HG03575 (cell line): ENCODE measurements at regions not wholly inside any gene's neighbourhood (a gene's known extent, or its start where the extent isn't known, plus 50 kb on each side); places are given as distances from the start of the nearest gene placed in this dataset.
"Not testable (repeated sequence)": the region's sequence is repeated elsewhere in the genome, so short reads cannot be mapped to it uniquely, and the experiment has no call there.

Experiments
- ATAC-seq: cut with Tn5 transposase; IDR thresholded peaks from one replicate; pipeline ENCODE4 v1.9.1; 2021; ENCODE audit not compliant: unreplicated experiment, insufficient number of reproducible peaks, low FRiP score; ENCODE audit errors: extremely low read depth

DNA sequence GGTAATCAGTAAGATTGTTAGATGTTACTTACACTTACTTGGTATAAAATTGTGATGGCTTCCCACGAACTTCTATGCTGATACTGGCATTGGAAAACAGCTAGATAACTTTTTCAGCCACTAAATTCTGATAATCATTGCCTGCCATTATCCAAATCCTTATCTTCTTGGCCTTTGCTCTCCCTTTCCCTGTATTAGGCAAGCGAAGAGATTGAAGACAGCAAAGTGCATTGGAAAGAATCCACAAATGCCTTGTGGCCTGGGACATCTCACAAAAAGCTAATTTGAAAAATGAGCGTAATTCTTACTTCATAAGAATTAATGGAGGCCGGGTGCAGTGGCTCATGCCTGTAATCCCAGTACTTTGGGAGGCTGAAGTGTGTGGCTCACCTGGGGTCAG is 79.5 kb upstream of the MARCKS start:
- no peak for ATAC-seq

DNA sequence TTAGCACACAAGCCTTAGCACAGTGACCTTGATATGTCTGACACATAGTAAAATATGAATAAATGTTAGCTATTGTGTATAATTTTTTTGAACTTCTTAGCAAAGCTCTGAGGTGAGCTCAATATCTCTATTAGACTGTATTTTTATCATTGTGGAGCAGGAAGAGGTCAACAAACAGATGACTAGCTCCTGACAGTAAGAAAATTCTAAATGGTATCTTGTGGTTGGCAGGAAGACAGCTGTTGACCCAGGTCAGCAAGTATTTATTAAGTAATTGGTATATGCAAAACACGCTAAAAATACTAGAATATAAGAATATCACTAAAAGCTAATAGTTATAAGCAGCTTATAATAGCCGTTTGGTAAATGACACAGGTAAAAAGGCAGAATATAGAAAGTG is 77.5 kb upstream of the MARCKS start:
- no peak for ATAC-seq

DNA sequence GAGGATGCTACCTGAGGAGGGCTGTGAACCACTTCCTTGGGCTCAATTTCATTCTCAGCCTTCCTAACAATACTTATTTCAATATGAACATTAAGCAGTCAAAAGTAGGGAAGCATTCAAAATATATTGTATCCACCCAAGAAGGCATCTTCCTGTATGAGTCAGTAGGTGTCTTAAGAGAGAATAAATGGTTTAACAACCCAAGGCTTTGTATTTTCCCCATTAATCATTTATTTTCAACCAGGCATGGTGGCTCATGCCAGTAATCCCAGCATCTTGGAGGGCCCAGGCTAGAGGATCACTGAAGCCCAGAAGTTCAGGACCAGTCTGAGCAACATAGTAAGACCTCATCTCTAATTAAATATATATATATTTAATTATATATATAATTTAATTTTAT is 74.5 kb upstream of the MARCKS start:
- ATAC-seq, result no peak

DNA sequence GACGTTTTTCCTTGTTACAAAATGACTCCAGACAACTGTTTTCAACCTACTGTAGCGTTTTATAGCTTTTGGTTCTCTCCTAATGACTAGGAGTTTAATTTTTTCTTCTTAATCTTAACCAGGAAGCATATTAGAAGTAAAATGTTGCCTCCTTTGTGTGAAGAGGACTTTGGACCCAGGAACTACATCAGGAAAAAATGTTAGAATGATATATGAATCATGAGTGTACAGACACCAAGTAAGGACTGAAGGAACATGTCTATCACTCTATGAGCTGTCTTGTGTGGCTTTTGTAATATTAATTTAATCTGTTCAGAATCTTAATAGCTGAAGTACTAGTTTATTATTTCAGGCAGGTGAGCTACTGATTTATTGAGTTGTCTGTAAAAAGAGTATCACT is 71.0 kb upstream of the MARCKS start:
- no peak for ATAC-seq

DNA sequence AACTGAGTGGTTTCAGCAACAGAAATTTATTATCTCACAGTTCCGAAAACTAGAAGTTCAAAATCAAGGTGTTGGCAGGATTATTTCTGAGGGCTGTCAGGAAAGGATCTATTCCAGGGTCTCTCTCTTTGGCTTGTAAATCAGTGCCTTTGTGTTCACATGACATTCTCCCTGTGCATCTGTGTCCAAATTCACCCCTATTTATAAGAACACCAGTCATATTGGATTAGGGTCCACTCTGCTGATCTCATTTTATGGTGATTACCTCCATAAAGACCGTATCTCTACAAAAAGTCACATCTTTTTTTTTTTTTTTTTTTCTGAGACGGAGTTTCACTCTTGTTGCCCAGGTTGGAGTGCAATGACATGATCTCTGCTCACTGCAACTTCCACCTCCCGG is 68.6 kb upstream of the MARCKS start:
- no peak for ATAC-seq

DNA sequence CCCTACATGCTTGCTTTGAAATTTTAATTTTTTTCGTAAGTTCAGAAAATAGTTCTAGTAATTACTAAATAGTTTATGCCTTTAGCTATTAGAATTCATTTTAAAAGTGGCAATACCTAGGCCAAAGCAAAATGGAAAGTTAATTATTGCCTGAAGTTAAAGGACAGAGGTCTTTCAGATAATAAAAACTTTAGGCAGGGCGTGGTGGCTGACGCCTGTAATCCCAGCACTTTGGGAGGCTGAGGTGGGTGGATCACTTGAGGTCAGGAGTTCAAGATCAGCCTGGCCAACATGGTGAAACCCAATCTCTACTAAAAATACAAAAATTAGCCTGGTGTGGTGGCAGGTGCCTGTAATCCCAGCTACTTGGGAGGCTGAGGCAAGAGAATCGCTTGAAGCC is 65.9 kb upstream of the MARCKS start:
- not testable (repeated sequence) for ATAC-seq

DNA sequence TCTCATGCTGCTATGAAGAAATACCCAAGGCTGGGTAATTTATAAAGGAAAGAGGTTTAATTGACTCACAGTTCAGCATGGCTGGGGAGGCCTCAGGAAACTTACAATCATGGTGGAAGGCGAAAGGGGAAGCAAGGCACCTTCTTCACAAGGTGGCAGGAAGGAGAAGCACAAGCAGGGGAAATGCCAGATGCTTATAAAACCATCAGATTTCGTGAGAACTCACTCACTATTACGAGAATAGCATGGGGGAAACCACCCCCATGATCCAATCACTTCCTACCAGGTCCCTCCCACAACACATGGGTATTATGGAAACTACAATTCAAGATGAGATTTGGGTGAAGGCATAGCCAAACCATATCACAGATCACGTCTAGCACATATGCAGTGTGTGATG is 61.8 kb upstream of the MARCKS start:
- not testable (repeated sequence) for ATAC-seq

DNA sequence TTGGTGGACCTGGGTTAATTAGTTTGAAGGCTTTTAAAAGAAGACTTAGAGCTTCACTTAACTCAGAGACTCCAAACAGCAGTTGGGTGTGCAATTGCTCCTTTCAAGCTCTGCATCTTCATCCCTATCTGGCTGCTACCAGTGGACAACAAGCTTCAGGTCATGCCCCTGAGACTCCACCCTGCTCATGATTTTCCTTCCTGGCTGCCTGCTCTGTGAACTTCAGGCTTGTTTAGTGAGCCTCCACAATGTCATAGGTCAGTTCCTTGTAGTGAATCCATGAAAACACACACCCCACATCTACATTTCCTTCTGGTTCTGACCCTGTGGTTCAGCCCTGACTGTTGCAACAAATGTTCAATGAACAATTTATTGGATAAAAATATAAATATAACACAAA is 61.1 kb upstream of the MARCKS start:
- ATAC-seq, result no peak

DNA sequence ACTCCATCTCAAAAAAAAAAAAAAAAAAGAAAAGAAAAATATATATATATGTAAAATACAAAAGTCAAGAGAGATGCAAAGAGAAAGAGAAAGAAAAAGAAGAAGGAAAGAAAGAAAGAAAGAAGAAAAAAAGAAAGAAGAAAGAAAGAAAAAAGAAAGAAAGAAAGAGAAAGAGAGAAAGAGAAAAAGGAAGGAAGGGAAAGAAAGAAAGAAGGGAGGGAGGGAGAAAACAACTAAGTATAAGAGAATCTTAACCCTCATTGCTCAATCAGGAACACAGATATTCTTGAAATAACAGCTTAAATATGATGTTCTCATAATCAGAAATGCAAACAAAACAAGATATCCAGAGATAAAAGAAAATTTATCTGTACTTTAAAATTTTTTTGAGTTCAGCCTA is 54.4 kb upstream of the MARCKS start:
- no peak for ATAC-seq

DNA sequence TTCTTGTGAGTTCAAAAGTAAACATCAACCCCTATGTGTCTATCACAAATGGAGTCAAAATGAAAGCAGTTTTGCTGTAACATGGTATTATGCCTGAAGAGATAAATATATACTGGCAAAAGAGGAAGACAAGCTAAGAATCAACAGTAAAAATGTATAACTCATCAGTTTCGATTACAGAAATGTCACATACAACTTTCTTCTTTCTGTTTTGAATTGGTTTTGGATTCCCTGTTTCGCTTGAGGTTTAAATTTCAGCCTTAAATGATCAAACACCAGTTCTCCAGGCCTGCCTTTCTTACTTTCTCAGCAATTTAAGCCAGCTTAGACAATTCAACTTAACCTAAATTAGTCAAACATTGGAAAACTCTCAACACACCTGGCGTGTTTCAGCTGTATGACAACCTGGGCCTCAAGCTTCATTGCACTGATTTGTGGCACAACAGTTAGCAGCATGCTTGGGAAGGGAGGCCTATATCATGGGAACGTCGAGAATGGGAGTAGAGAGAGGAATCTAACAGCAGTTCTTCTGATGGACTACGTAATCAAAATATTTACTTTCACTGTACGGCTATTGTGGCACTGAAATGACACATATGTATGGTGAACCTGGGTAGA is 51.9 kb upstream of the MARCKS start:
- peak; percentile 94 for ATAC-seq

DNA sequence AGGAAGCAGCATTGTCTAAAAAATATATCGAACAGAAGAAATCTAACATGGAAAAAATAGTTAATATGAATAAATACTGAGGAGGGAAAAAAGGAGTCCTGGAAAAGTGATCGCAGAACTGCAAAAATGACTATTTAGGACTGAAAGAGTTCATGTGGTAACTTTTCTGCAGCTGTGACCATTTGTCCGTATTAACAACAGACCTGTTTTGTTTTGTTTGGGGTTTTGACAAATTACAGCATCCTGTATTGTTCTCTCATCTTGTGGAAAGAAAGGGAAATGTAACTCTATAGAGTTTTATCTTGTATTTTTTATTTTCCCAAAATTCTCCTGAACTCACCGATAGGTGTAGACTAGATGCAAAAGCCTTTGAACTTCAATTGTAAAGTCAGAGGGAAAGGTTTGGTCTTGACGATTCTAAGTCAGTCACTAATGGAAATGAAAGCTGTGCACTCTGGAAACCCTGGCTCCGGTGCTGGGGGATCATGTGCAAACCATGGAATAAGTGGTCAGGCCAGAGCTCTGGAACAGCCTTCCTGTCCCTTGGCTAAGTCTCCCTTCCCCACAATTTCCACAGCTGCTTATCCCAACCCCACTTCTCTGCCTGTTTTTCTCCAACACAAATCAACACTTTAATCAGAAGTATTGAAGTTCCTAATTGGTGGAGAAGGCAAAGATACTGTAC is 51.2 kb upstream of the MARCKS start:
- no peak for ATAC-seq
